Epithelial cell of prostate (primary cell): ENCODE measurements at regions not wholly inside any gene's neighbourhood (a gene's known extent, or its start where the extent isn't known, plus 50 kb on each side); places are given as distances from the start of the nearest gene placed in this dataset.
"Not testable (repeated sequence)": the region's sequence is repeated elsewhere in the genome, so short reads cannot be mapped to it uniquely, and the experiment has no call there.

Experiments used
- DNase-seq: peaks from one replicate; pipeline ENCODE4 v3.0.0-alpha.2; 2011; ENCODE audit warnings: low read depth, low spot score
- H3K27ac ChIP-seq: fragments of 450-650 bp; 2 replicates; pipeline ENCODE4 v1.5.1; 2017; ENCODE audit warnings: mild to moderate bottlenecking

DNA sequence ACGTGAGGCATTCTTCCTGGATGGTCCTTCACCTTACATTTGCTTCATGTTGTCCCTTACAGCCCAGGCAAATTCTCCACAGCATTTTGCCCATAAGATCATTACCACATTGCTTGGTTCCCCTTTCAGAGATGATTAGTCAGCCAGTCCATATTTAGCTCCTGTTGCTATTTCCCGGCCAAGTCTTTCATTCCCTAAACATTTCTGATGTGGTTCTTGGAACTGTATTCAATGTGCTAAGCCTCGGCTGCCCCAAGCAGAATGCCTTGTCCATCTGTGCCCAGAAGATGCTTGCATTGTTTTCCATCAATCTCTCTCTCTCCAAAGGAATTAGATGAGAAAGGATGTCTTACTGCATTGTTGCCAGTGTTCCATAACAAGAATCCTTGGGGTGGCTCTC, 420.9 kb upstream of the CAMK1G start:
- no peak for DNase-seq
- no peak overlapping the region for H3K27ac ChIP-seq

DNA sequence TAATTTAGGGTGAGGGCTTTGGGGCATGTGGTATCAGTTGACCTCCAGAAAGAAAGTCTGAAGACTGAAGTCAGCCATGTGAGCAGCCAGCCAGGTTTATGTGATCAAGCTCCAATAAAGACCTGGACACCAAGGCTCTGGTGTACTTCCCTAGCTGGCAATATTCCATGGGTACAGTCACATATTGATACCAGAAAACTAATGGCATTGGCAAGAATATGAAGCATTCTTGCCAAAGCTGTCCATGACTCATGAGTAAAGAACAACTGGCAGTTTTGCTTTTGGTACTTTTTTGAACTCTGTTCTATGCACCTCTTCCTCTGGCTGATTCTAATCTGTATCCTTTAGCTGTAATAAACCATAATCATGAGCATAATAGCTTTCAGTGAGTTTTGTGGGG, 415.3 kb upstream of the CAMK1G start:
- peak; percentile 56 for DNase-seq
- H3K27ac ChIP-seq = no peak overlapping the region

DNA sequence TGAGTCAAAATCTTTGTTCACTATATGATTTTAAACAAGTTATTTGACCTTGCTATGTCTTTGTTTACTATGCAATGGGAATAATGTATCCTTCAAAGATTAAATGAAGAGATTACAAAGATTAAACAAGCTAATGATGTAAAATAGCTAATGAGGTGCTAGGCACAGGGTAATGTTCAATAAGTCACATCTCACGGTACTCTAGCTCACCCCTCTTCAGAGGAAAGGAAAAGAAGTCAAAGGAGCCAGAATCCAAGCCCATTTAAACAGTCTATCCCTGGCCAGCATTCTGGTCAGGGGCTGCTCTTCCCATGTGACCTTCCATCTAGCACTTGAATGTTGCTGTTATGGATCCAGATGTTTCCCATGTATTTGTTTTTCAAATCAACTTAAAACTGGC, 412.4 kb upstream of the CAMK1G start:
- no peak overlapping the region for H3K27ac ChIP-seq
- no peak for DNase-seq

DNA sequence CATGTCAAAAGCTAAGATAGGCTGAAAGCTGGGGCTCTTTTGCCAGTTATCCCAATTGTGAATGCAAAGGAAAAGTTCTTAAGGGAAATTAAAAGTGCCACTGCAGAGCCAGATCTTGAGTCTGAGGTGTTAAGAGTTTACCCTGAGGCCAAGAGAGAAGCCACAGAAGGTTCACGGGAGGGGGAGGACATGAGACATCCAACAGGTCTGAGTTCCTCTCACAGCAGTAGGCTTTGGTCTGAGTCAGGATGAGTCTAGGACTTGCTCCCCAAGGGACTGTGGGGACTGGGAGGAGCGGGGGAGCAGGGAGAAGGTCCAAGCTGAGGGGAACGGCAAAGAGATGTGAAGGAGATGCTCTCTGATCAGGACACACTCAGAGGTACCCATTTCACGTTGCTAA, 411.2 kb upstream of the CAMK1G start:
- DNase-seq = peak; percentile 24
- H3K27ac ChIP-seq = no peak overlapping the region

DNA sequence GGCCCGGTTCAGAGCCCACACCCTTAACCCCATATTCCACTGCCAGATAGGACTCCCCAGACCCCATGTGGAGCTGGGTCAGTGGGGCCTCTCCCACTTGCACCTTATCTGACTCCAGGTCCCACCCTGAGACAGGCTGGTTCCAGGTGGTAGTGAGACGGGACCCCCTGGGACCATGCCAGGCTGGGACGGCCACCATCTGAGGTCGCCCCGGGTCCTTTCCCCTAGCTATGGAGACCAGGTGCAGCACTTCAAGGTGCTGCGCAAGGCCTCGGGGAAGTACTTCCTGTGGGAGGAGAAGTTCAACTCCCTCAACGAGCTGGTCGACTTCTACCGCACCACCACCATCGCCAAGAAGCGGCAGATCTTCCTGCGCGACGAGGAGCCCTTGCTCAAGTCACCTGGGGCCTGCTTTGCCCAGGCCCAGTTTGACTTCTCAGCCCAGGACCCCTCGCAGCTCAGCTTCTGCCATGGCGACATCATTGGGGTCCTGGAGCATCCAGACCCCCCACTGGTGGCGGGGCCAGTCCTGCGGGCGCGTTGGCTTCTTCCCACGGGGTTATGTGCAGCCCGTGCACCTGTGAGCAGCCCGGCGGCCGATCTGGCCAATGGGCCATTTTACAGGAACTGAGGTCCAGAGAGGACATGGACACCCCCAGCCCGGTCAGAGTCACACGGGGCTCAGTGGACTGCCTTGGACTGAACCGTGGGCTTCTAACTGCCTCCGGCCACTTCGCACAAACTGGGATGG, 410.5 kb upstream of the CAMK1G start:
- not testable (repeated sequence) for DNase-seq, H3K27ac ChIP-seq

DNA sequence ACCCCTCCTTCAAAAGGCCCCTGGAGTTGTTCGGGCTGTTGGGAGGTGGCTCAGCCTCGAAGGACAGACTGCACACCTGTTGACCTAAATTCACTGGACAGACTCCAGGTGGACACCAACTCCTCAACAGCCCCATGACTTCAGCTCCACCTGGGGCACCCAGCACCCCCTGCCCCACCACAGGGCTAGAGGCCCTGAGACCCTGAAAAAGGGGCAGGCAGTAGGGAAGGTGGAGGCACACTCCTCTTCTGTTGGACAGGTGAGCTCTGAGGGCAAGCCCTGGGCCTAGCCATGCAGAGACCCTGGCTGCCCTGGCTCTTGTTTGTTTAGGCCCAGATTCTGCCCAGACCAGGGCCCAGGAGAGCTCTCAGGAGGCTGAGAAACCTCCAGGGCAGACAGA, 409.7 kb upstream of the CAMK1G start:
- not testable (repeated sequence) for H3K27ac ChIP-seq, DNase-seq

DNA sequence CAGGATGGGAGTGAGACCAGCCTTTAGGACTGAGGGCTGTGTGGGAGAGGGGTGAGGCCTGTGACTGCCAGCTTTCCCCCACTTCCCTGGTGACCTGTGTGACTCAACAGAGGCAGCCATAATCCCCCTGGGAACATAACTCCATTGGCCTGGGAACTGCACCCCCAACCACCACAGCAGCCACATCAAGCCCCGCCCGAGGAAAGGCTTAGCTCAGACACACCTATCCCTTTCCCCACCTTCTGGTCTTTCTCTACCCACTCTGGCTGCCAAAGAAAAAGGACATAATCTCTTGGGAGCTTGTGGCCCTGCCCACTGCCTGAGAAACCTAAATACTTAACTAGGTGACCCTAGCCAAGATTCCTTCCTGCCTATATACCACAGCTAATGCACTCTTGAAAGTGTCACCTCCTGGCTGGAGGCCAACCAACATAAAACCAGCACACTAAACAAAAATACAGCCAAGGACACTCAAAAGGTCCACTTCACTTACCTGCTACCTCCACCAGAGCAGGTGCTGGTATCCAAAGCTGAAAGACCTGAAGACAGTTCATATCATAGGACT, 406.6 kb upstream of the CAMK1G start:
- H3K27ac ChIP-seq = no peak overlapping the region
- DNase-seq = no peak

DNA sequence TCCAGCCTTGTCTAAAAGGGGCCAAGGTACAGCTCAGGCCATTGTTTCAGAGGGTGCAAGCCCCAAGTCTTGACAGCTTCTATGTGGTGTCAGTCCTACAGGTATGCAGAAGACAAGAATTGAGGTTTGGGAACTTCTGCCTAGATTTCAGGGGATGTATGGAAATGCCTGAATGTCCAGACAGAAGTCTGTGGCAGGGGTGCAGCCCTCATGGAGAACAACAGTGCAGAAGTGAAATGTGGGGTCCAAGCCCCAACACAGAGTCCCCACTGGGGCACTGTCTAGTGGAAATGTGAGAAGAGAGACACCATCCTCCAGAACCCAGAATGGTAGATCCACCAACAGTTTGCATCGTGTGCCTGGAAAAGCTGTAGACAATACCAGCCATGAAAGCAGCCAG, 400.3 kb upstream of the CAMK1G start:
- DNase-seq = no peak
- H3K27ac ChIP-seq = no peak overlapping the region

DNA sequence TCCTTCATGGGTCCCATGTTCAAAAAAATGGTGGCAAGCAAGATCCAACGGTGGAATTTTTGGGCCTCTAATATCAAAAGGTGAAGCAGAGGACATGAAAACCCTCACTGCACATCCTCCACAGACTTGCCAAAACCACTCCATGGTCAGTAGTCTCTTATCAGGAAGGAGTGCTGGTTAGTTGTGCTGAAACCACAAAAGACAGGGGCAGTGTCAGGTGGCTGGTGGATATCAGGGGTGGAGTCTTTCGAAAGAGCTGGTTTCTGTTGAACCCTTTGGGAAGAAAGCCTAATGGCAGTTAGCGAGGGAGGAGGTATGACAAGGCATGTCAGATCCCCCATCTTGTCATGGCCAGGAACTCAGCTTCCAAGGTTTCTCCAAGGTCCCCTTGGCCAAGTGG, 395.9 kb upstream of the CAMK1G start:
- no peak for DNase-seq
- H3K27ac ChIP-seq = no peak overlapping the region

DNA sequence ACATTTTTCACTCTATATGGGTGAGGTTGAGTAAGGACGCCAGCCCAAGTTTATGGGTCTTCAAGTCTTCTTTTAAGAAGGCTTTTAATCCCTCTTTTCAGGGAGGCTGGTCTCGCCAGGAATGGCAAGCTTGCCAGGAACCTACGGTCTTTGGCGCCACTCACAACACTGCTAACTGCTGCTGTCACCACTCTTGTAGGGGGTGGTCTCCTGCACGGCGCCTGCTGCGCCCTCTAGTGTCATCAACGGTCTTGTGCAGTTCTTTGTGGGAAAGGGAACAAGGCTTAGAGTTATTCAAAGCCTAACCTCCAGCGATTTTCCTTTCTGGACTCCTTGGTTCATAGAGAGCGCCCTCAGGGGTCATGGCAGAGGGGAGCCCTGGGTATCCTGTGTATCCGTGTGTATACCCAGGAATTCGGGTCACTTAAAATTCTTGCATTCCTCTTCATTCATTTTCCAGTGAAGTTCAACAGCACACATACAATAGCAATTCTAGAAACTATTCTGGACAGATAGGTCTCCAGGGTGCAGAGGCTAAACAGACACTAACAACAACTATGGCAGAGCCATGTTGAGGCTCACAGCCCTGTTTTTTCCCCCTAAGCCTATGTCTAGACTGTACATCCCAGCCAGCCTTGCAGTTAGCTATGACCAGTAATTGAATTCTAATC, 392.8 kb upstream of the CAMK1G start:
- DNase-seq = no peak

DNA sequence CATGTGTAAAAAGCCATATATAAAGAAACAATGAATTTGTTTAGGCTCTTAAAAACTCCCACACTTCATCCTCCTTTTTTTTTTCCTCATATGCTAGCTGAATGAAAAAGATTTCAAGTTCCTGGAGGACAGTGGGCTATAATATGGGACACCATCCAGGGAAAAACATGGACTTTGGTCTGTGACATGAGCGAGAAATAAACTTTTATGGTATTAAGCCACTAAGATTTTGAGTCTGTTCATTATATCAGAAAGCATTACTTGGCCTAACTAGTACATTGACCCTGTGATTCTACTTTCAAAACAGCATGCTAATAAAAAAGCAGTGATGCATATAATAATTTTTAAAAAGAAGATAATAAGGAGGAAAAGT, 392.3 kb upstream of the CAMK1G start:
- no peak for DNase-seq
- H3K27ac ChIP-seq = no peak overlapping the region

More for the DNA sequence above, 392.8 kb upstream of the CAMK1G start:
- H3K27ac ChIP-seq = no peak overlapping the region

DNA sequence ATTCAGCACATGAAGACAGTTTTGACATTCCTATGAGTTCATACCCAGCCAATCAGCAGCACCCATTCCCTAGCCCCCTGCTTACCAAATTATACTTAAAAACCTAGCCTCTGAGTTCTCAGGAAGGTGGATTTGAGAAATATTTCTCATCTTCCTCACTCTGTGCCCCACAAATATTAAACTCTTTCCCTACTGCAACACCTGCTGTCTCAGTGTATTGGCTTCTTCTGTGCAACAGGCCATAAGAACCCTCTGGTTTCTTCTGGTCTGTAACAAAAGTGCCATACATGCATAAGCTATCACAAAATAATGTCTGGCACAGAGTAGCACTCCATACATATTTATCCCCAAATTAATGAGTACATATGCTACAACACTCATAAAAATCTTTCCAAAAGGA, 387.4 kb upstream of the CAMK1G start:
- H3K27ac ChIP-seq = no peak overlapping the region
- no peak for DNase-seq

DNA sequence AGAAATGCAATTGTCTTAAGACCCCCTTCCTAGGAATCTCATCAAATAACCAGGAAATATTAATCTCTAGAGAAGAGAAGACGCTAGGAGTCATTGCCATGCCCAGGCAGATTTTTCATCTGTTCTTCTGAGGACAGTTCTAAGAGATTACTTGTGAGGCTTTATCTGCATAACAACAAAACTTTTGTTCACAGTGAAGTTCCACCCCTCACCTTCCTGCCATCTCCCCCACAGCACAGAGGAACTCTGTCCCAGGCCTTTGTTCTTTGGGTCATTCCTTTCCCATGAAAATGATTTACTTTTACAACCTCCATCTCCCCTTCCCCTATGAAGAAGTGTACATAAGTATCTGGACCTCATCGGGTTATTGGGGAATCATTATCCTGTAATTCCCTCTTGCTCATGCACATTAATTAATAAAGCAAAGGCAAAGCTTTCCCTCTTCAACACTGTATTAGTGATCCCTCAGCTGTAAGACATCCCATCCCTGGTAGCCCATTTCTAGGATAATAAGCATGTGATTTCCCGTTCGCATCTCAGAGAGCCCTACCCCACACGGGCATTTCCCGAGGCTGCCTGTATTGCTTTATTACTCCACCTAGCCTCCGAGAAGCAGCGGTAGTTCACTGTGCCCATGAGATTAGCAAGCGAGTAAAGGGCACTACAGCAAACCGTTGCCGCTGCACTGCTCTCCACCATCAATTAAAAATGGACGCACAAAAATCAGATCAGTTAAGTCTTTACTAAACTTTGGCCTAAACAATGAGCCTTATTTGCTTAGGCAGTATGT, 384.4 kb upstream of the CAMK1G start:
- DNase-seq = no peak
- H3K27ac ChIP-seq = no peak overlapping the region

DNA sequence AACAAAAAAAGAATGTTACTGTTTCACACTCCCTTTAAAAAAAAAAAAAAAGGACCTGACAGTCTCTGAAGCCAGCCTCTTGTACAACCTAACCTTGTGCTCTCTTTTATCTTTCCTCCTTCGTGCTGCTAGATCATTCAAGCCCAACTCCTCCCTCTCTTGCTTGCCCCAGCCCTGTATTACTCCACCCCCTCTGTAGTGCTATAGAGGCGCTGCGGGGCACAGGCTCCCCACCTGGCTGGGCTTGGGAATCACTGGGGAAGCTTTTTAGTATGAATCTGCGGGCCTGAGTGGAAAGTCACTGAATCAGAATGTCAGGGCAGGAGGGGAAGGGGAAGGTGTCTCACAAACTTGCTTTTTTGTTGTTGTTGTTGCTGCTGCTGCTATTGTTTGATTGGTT, 383.7 kb upstream of the CAMK1G start:
- DNase-seq = no peak
- H3K27ac ChIP-seq = no peak overlapping the region

DNA sequence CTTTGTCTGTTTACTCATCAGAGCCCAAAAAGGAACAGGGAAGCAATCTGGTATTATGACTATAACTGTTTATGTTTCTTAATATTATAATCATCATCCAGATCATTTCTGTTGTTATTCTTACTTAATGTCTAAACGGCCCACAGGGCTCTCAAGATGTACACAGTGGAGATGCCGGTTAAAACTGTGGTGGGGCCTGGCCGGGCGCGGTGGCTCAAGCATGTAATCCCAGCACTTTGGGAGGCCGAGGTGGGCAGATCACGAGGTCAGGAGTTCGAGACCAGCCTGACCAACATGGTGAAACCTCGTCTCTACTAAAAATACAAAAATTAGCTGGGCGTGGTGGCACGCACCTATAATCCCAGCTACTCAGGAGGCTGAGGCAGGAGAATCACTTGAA, 381.2 kb upstream of the CAMK1G start:
- DNase-seq, H3K27ac ChIP-seq: not testable (repeated sequence)

DNA sequence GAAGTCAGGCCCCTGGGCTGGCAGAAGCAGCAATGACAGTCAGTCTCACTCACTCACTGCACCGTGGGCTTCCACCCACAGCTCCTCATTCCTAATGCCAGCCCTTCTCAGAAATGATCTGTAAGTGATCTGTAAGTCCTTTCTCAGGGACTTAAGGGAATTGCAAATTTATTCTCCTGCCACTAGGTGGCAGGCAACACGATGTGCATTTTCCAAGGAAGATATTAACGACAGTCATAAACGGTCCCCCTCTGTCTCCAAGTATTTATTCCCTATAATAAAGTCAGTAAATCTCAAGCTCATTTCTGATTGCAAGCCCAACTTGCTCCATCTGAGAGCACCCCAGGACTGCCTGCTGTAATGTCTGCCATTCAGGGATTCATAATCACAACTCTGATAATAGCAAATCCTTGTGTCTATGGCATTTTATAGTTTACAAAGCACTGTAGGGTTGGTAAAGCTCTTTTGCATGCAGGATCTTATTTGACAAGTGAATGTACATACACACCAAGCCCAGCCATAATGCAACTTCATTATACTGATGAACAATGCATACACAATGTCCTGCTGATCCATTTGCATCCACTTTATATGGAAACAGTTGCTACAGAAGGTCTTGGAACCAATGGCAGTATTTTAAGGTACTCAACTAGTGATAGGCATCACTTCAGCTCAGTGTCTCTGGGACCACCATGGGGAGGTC, 380.5 kb upstream of the CAMK1G start:
- H3K27ac ChIP-seq = no peak overlapping the region
- DNase-seq = no peak

DNA sequence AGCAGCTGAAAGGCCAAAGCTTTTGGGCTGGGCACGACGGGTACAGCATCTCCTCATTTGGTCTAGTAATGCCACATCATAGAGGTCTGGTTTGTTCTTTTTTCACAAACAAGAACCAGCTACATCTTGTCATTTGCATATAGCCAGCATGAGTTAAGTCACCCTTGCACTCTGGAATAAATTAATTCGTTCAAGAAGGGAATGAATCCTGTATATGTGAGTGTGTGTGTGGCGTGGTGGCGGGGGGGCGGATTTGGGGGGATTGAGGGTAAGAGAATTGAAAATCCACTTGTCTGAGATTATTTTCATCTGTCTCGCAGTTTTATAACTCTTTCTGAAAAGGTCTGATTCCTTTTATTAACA, 380.0 kb upstream of the CAMK1G start:
- no peak for DNase-seq
- H3K27ac ChIP-seq = no peak overlapping the region

DNA sequence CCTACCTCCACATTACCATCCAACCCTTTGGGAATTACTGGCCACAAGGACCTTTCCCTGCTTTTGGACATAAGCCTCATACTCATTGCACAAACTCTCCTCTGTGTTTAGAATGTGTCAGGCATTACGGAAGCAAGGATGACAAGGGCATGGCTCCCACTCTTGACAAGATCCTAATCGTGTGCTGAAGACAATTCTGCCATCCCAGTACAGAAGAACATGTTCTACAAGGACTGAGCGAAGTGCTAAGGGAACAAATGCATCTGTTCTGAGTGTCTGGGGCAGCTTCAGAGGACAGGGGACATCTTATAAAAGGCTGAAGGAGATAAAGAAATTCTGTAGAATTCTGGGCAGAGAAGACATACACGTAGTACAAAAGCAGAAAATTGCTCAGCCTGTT, 378.5 kb upstream of the CAMK1G start:
- no peak for DNase-seq
- H3K27ac ChIP-seq = no peak overlapping the region

DNA sequence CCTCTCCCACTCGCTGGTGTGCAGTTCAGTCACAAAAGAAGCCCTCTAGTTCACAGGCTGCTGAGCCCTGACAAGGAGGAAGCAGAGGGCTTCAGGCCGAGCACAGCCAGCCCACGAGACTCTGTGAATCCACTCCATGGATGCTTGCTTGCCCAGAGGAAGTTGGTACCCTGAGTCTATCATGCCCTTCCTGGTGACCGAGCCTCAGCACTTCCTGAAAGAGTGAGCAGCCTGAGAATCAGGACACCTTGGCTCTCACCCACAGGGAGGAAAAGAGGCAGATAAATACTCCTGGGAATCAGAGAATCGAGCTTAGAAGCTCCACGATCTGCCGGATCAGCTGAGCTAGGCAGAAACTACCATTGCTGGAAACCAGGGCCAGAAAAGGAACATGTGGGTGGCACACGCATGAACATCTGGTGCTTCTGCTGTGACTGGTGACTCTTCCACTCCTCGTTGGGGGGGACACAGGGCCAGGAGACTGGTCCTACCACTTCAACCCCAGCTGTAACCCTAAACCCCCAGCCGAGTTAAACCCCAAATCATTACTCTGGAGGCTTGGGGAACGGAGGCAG, 376.3 kb upstream of the CAMK1G start:
- no peak for DNase-seq
- H3K27ac ChIP-seq = no peak overlapping the region

DNA sequence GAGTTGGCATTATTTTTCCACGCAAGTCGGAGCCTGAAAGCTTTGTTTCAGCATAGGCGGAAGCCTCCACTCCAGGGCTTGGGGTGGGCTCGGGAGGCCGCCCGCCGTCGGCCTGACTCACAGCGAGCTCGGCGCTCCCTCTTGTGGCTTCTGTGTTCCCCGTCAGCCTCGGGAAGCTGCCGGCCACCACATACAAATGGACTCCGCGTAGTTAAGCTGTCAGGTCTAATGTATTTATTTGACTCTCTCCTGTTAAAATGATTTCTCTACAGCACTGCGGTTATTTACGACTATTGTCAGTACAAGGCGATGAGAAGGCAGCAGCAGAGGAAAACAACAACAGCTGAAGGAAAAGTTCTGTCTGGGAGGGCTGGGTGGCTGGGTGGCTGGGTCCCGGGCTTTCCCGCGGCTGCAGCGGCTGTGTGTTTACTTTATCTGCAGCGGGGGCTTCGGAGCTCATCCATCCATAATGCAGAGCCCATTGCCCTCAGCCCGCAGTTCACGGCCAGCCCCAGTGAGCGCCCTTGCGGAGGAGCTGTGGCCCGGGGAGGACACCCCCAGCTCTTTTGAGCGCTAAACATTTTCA, 375.7 kb upstream of the CAMK1G start:
- no peak overlapping the region for H3K27ac ChIP-seq
- no peak for DNase-seq
